Naive thymus-derived CD4-positive, alpha-beta T cell (primary cell): ENCODE measurements at regions not wholly inside any gene's neighbourhood (a gene's known extent, or its start where the extent isn't known, plus 50 kb on each side); places are given as distances from the start of the nearest gene placed in this dataset.

Source experiments
- ATAC-seq: fragments of 150-1000 bp; cut with Tn5 transposase; 2 replicates; pipeline ENCODE4 v1.10.0; 2021; ENCODE audit warnings: mild to moderate bottlenecking, moderate library complexity
- CTCF ChIA-PET: fragments of 350-600 bp; sonication (Branson Sonifier 250); formaldehyde crosslinking; loops from one replicate; lab custom pipeline; 2021; ENCODE audit warnings: antibody characterized with exemption; lab: Charles Lee
- POLR2A ChIA-PET: fragments of 350-600 bp; sonication (Branson Sonifier 250); formaldehyde crosslinking; loops from one replicate; lab custom pipeline; 2021; ENCODE audit warnings: antibody characterized with exemption, inconsistent platforms; lab: Charles Lee
- DNase-seq, 9 donors: peaks; one replicate each; pipeline versions ENCODE4 v3.0.0 to v3.0.0-alpha.2; 2020 to 2022; ENCODE audit warnings: mixed read lengths in 1 of 9
- H3K27ac ChIP-seq: one replicate; pipeline ENCODE4 v1.7.0; 2013; ENCODE audit warnings: mild to moderate bottlenecking, low read depth, low read length, moderate library complexity
- H3K27me3 ChIP-seq, 2 donors: one replicate each; pipeline ENCODE4 v1.7.0; 2013; ENCODE audit warnings: low read length in 2 of 2, mild to moderate bottlenecking in 2 of 2, moderate library complexity in 2 of 2; ENCODE audit not compliant: control insufficient read depth in 2 of 2, insufficient read depth in 2 of 2
- H3K36me3 ChIP-seq, 3 experiments: 1 replicate in 2 of 3; 2 replicates in 1 of 3; pipeline ENCODE4 v1.7.0; 2013; ENCODE audit warnings: low read length in 3 of 3, mild to moderate bottlenecking in 3 of 3, moderate library complexity in 1 of 3; ENCODE audit not compliant: insufficient read depth in 3 of 3, control insufficient read depth in 2 of 3
- H3K4me1 ChIP-seq, 2 donors: one replicate each; pipeline ENCODE4 v1.7.0; 2013; ENCODE audit warnings: low read length in 2 of 2, mild to moderate bottlenecking in 2 of 2, moderate library complexity in 1 of 2; ENCODE audit not compliant: control insufficient read depth in 2 of 2, insufficient read depth in 2 of 2
- H3K4me3 ChIP-seq: 2 replicates; pipeline ENCODE4 v1.7.0; 2013; ENCODE audit warnings: mild to moderate bottlenecking, low read length
- H3K9me3 ChIP-seq, 3 experiments: 1 replicate in 2 of 3; 2 replicates in 1 of 3; pipeline ENCODE4 v1.7.0; 2013; ENCODE audit warnings: low read length in 3 of 3; ENCODE audit not compliant: control insufficient read depth in 2 of 3
- H3K27ac Mint-ChIP-seq, 9 donors: one replicate each; pipeline ENCODE4 v1.8.0; 2020 to 2022; ENCODE audit warnings: mixed read lengths in 9 of 9, mild to moderate bottlenecking in 8 of 9, moderate library complexity in 5 of 9, inconsistent platforms in 2 of 9
- H3K27me3 Mint-ChIP-seq, 5 donors: one replicate each; pipeline ENCODE4 v1.8.0; 2021 to 2022; ENCODE audit warnings: mixed read lengths in 5 of 5, mild to moderate bottlenecking in 1 of 5
- H3K36me3 Mint-ChIP-seq, 5 donors: one replicate each; pipeline ENCODE4 v1.8.0; 2020 to 2022; ENCODE audit warnings: mixed read lengths in 5 of 5, mild to moderate bottlenecking in 3 of 5, inconsistent platforms in 1 of 5
- H3K4me1 Mint-ChIP-seq, 7 donors: one replicate each; pipeline ENCODE4 v1.8.0; 2020 to 2022; ENCODE audit warnings: mixed read lengths in 7 of 7, mild to moderate bottlenecking in 3 of 7, inconsistent platforms in 1 of 7
- H3K4me3 Mint-ChIP-seq, 10 donors: one replicate each; pipeline ENCODE4 v1.8.0; 2020 to 2022; ENCODE audit warnings: mild to moderate bottlenecking in 10 of 10, mixed read lengths in 10 of 10, moderate library complexity in 6 of 10, inconsistent platforms in 2 of 10
- H3K9me3 Mint-ChIP-seq, 11 donors: one replicate each; pipeline ENCODE4 v1.8.0; 2020 to 2022; ENCODE audit warnings: mixed read lengths in 11 of 11, mild to moderate bottlenecking in 4 of 11, inconsistent platforms in 1 of 11, moderate library complexity in 1 of 11
- intact Hi-C, 2 donors: fragments of 100-400 bp; cut with micrococcal nuclease; formaldehyde crosslinking; loops; one replicate each; pipeline ENCODE4 v1.15.1; 2023

DNA sequence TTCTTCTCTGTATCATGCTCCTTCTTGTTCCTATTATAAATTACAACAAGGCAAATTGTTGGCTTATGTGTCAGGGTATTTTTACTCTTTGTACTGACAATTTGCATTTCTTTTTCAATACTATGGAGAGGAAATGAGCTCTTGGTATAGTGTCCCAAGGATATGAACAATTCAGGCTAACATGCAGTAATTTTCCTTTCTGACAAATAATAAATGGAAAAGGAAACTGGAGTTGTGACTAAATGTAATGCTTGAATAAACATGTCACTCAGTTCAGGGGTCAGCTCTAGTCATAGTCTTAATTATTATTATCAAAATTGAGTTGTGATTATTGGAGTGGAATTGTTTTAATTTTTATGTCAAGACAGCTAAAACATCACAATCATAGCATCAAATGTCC lies 256.0 kb upstream of the ZPLD1 start:
- H3K9me3 ChIP-seq, result no peaks in the 10 kb centered on the region
- H3K4me3 ChIP-seq, result no peak overlapping the region
- POLR2A ChIA-PET, result interaction anchor here (0.9 to 5.4 kb wide), 5 partner anchors 65 to 368 kb away, joined by 3 to 21 read pairs (median 4); partner anchors contain the start of gene NFKBIZ
- no peaks in the 10 kb centered on the region for H3K36me3 ChIP-seq
- Mint-ChIP-seq H3K4me3 (no peak overlapping the region), H3K36me3 (no peaks in the 10 kb centered on the region), H3K27me3 (no peaks in the 10 kb centered on the region), H3K27ac (no peak overlapping the region), H3K9me3 (peaks cover 0 to 5% (median 0%) of the 10 kb centered on the region in 11 donors), H3K4me1 (peaks cover 0 to 12% (median 5%) of the 10 kb centered on the region in 7 donors)
- ATAC-seq, result no peak
- CTCF ChIA-PET, result interaction anchor here (1.0 to 2.7 kb wide), 2 partner anchors 8 to 46 kb away, joined by 3 to 10 read pairs; no protein-coding TSS in a partner anchor
- H3K27ac ChIP-seq, result no peak overlapping the region
- no peak for DNase-seq
- peaks cover 0 to 18% of the 10 kb centered on the region in 2 donors for H3K4me1 ChIP-seq
- intact Hi-C loops, result loop anchor here in 1 of 2 donors (2.0 kb wide), 1 partner anchor 328 kb away; no protein-coding TSS in a partner anchor
- H3K27me3 ChIP-seq, result no peaks in the 10 kb centered on the region

DNA sequence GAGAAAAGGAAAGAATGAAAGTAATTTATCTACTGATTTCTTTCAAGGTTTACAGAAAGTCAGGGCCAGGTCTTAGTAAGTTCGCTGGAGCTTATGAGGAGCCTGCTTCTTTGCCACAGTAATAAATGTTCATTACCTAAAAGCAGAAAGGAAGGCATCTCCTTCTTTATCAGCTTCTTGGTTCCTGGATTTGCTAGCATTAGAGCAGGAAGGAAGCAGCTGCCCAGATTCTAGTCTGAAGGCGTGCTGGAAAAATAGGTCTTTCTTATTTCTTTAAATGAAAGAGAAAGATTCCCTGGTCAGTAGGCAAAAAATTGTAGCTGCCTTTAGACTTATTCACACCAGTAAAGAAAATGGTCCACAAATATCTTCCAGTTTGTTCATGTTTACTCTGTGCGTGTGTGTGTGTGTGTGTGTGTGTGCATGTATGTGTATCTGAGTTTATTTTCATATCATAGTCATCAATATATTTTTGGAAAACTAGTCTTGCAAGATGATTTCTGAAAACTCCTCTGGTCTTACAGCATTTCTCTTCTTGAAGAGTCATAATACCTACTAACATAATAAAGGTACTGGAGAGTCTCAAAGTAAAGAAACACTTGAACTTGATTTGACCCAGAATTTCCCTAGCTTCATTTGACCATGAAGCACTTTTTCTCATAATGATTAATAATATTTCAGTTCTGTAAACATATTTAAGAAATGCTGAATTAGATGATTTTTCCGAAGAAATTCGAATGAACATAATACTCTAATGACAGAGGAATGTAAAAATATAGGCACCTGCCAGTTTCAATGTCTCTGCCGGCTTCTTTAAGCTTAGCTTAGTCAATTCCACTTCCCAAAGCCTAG lies 255.3 kb upstream of the ZPLD1 start:
- Histone ChIP-seq H3K4me3 (no peak overlapping the region), H3K27me3 (no peaks in the 10 kb centered on the region), H3K27ac (peak overlapping the region; percentile 73), H3K36me3 (no peaks in the 10 kb centered on the region), H3K9me3 (no peaks in the 10 kb centered on the region), H3K4me1 (peaks cover 0 to 18% of the 10 kb centered on the region in 2 donors)
- H3K27ac Mint-ChIP-seq, result peak overlapping the region in 1 of 9 donors; percentile 81
- ATAC-seq (no peak), DNase-seq (peak in 2 of 9 donors; percentile 0 to 1)
- ChIA-PET CTCF (interaction anchor here (0.6 to 2.7 kb wide), 4 partner anchors 9 to 423 kb away, joined by 3 to 10 read pairs (median 3); no protein-coding TSS in a partner anchor), POLR2A (interaction anchor here (0.9 to 5.4 kb wide), 6 partner anchors 65 to 368 kb away, joined by 3 to 21 read pairs (median 4); partner anchors contain the start of gene NFKBIZ)
- peak overlapping the region in 2 of 10 donors; percentile 29 to 43 for H3K4me3 Mint-ChIP-seq
- no peaks in the 10 kb centered on the region for H3K27me3 Mint-ChIP-seq
- H3K4me1 Mint-ChIP-seq, result peaks cover 0 to 12% (median 5%) of the 10 kb centered on the region in 7 donors
- no peaks in the 10 kb centered on the region for H3K36me3 Mint-ChIP-seq
- peaks cover 0 to 5% (median 0%) of the 10 kb centered on the region in 11 donors for H3K9me3 Mint-ChIP-seq
- intact Hi-C loops, result loop anchor here in 1 of 2 donors (2.0 to 5.0 kb wide), 3 partner anchors 67 to 329 kb away; no protein-coding TSS in a partner anchor

DNA sequence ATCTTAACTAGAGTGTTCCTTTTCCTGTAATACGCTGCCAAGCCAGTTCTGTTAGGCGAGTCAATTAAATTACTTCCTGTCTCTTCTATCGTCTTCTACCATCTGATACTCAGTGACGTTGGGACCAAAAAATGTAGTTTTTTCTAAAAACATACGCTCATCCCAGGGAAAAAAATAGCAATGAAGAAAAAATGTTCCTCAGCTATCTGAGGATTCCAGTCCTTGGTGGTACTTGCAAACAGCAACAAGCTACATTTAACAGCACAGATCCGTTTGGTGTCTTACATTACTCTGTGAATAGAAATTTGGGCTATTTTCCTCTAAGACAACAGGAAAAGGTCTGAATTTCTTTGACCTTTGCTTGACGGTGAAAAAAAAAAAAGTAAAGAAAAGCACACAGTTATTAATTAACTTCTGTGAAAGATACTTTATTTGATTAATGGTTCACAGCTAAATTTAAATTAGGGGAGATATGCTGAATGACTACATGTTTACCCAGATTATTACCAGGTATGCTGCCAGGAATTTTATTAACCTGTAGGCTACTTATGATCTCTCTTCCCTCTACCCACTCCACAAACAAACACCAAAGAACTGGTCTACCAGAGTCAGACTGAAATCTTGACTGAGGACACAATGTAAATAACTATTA lies 254.4 kb upstream of the ZPLD1 start:
- Mint-ChIP-seq H3K36me3 (no peaks in the 10 kb centered on the region), H3K4me3 (no peak overlapping the region), H3K9me3 (peaks cover 0 to 4% (median 0%) of the 10 kb centered on the region in 11 donors), H3K27me3 (no peaks in the 10 kb centered on the region), H3K27ac (no peak overlapping the region), H3K4me1 (peaks cover 0 to 12% (median 5%) of the 10 kb centered on the region in 7 donors)
- DNase-seq, result peak in 6 of 9 donors; percentile 21 to 52 (median 40)
- Histone ChIP-seq H3K27me3 (no peaks in the 10 kb centered on the region), H3K9me3 (no peaks in the 10 kb centered on the region), H3K36me3 (no peaks in the 10 kb centered on the region), H3K4me3 (no peak overlapping the region), H3K27ac (peak overlapping the region; percentile 73), H3K4me1 (peaks cover 0 to 18% of the 10 kb centered on the region in 2 donors)
- intact Hi-C loops, result loop anchor here in 1 of 2 donors (2.0 to 5.0 kb wide), 2 partner anchors 68 to 244 kb away; no protein-coding TSS in a partner anchor
- POLR2A ChIA-PET, result interaction anchor here (0.6 to 5.4 kb wide), 4 partner anchors 329 to 404 kb away, joined by 3 to 21 read pairs (median 5); partner anchors contain the start of gene NFKBIZ
- CTCF ChIA-PET, result interaction anchor here (0.8 to 2.7 kb wide), 2 partner anchors 45 to 423 kb away, joined by 3 to 10 read pairs; no protein-coding TSS in a partner anchor
- peak; percentile 68 for ATAC-seq

DNA sequence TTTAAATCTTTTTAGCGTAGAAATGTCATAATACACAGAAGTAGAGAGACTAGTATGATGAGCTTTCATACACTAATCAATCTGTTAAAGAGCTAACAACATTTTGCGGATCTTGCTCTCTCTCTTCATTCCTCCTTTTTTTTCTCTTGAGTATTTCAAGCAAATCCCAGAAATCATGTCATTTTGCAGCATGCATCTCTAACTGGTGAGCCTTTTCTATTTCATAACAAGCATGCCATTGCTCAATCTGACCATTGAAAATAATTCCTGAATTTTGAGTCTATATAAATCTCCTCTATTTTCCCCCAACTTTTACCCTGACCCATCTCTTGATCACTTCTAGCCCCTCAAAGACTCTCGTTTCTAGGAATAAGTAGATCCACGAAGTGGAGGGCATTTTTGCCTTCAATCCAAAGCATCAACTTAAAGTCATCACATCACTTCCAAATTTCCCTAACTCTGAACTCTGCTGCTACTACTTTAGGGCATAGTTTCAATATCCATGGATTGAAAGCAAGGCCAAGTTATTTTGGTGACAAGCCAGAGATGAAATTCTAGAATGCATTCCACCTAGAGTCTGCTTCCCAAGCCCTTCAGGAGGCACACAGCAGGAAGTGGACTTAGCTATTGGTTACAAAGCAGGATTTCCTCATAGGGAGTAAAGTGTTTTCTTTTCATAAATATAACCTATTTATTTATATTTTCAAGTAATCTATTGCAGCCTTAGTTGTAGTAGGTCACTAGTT lies 253.5 kb upstream of the ZPLD1 start:
- no peak for DNase-seq
- no peaks in the 10 kb centered on the region for H3K36me3 Mint-ChIP-seq
- Histone ChIP-seq H3K4me3 (no peak overlapping the region), H3K9me3 (no peaks in the 10 kb centered on the region), H3K27ac (no peak overlapping the region), H3K4me1 (peaks cover 0 to 18% of the 10 kb centered on the region in 2 donors), H3K27me3 (no peaks in the 10 kb centered on the region), H3K36me3 (no peaks in the 10 kb centered on the region)
- no peak for ATAC-seq
- no peaks in the 10 kb centered on the region for H3K27me3 Mint-ChIP-seq
- ChIA-PET CTCF (interaction anchor here (0.7 to 2.7 kb wide), 2 partner anchors 44 to 359 kb away, joined by 3 to 10 read pairs; no protein-coding TSS in a partner anchor), POLR2A (interaction anchor here (0.6 to 5.4 kb wide), 4 partner anchors 44 to 378 kb away, joined by 3 to 21 read pairs (median 6); partner anchors contain the start of gene NFKBIZ)
- intact Hi-C loops, result loop anchor here in 1 of 2 donors (2.0 to 5.0 kb wide), 2 partner anchors 69 to 245 kb away; no protein-coding TSS in a partner anchor
- no peak overlapping the region for H3K4me3 Mint-ChIP-seq
- H3K4me1 Mint-ChIP-seq, result peaks cover 0 to 12% (median 5%) of the 10 kb centered on the region in 7 donors
- H3K9me3 Mint-ChIP-seq, result peaks cover 0 to 2% (median 0%) of the 10 kb centered on the region in 11 donors
- H3K27ac Mint-ChIP-seq, result no peak overlapping the region

DNA sequence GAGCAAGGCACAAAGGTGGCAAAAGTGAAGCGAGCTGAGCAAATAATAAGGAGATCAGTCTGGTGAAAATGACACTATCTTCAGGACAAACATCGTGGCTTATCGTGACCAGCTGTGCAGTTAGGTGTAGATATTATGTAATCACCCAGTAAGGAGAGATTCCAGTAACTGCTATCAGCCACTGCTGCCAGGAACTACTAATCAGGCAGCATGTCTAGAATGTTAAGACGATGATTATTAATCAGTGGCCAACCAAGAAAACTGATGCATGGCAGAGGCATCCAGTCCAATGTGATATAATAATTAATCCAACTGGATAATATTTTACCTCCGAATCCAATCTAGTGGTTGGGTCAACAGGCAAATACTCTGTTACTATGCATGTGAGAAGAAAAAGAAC lies 252.7 kb upstream of the ZPLD1 start:
- H3K27ac Mint-ChIP-seq, result peak overlapping the region in 1 of 9 donors; percentile 77

More for the DNA sequence above, 252.7 kb upstream of the ZPLD1 start:
- Mint-ChIP-seq H3K9me3 (peaks cover 0 to 3% (median 0%) of the 10 kb centered on the region in 11 donors), H3K4me3 (no peak overlapping the region), H3K27me3 (no peaks in the 10 kb centered on the region), H3K36me3 (no peaks in the 10 kb centered on the region), H3K4me1 (peaks cover 0 to 12% (median 2%) of the 10 kb centered on the region in 7 donors)
- DNase-seq (no peak), ATAC-seq (no peak)
- Histone ChIP-seq H3K27me3 (no peaks in the 10 kb centered on the region), H3K4me3 (no peak overlapping the region), H3K27ac (no peak overlapping the region), H3K9me3 (no peaks in the 10 kb centered on the region), H3K36me3 (no peaks in the 10 kb centered on the region), H3K4me1 (peaks cover 0 to 18% of the 10 kb centered on the region in 2 donors)
- intact Hi-C loops, result loop anchor here in 1 of 2 donors (5.0 kb wide), 1 partner anchor 70 kb away; no protein-coding TSS in a partner anchor
- ChIA-PET CTCF (interaction anchor here (0.6 kb wide), 1 partner anchor 286 kb away, joined by 3 read pairs; no protein-coding TSS in a partner anchor), POLR2A (interaction anchor here (5.4 kb wide), 1 partner anchor 333 kb away, joined by 21 read pairs; the partner anchor contains the start of gene NFKBIZ)
